ENCODE measurements at regions not wholly inside any gene's neighbourhood (a gene's known extent, or its start where the extent isn't known, plus 50 kb on each side); places are given as distances from the start of the nearest gene placed in this dataset.

GRCh38 chr17:51463353-51463752 is 203.0 kb downstream of the UTP18 start:
- intact Hi-C loops (cut with DNase I): loop anchor here in 1 of 2 donors (10.0 kb wide), 1 partner anchor 171 kb away; no protein-coding TSS in a partner anchor
- H3K27ac ChIP-seq: no peak overlapping the region
- no peaks in the 10 kb centered on the region for H3K27me3 ChIP-seq (ENCODE audit: insufficient read depth in 3 of 3, low read length in 2 of 3)
- no peaks in the 10 kb centered on the region for H3K36me3 ChIP-seq (ENCODE audit: insufficient read depth in 1 of 2, low read depth in 1 of 2)
- no peak for ATAC-seq
- no peak overlapping the region for H3K4me3 ChIP-seq
- no peak for DNase-seq
- no peaks in the 10 kb centered on the region for H3K9me3 ChIP-seq
- H3K4me1 ChIP-seq: no peaks in the 10 kb centered on the region
- 39 to 49% (median 40%) methylated on average over 8 of the region's 8 CpGs for WGBS, 3 donors
- TF ChIP-seq, protein P1, sequence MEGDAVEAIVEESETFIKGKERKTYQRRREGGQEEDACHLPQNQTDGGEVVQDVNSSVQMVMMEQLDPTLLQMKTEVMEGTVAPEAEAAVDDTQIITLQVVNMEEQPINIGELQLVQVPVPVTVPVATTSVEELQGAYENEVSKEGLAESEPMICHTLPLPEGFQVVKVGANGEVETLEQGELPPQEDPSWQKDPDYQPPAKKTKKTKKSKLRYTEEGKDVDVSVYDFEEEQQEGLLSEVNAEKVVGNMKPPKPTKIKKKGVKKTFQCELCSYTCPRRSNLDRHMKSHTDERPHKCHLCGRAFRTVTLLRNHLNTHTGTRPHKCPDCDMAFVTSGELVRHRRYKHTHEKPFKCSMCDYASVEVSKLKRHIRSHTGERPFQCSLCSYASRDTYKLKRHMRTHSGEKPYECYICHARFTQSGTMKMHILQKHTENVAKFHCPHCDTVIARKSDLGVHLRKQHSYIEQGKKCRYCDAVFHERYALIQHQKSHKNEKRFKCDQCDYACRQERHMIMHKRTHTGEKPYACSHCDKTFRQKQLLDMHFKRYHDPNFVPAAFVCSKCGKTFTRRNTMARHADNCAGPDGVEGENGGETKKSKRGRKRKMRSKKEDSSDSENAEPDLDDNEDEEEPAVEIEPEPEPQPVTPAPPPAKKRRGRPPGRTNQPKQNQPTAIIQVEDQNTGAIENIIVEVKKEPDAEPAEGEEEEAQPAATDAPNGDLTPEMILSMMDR (IDR thresholded peaks at IDR 0.05): no peak

GRCh38 chr17:51467336-51467735 is 207.0 kb downstream of the UTP18 start:
- no peak overlapping the region for H3K27ac ChIP-seq
- 83 to 88% (median 84%) methylated on average over 1 of the region's 1 CpG for WGBS, 3 donors
- DNase-seq (no peak), ATAC-seq (no peak)
- no peaks in the 10 kb centered on the region for H3K27me3 ChIP-seq (ENCODE audit: insufficient read depth in 3 of 3, low read length in 2 of 3)
- no peak overlapping the region for H3K4me3 ChIP-seq
- TF ChIP-seq, protein P1 (IDR thresholded peaks at IDR 0.05): no peak
- intact Hi-C loops (cut with DNase I): loop anchor here in 1 of 2 donors (10.0 kb wide), 1 partner anchor 167 kb away; no protein-coding TSS in a partner anchor
- no peaks in the 10 kb centered on the region for H3K36me3 ChIP-seq (ENCODE audit: insufficient read depth in 1 of 2, low read depth in 1 of 2)
- H3K9me3 ChIP-seq: no peaks in the 10 kb centered on the region
- H3K4me1 ChIP-seq: no peaks in the 10 kb centered on the region

GRCh38 chr17:51472670-51473205 is 212.4 kb downstream of the UTP18 start:
- no peaks in the 10 kb centered on the region for H3K4me1 ChIP-seq
- WGBS, 3 donors: 70 to 84% (median 79%) methylated on average over 2 of the region's 2 CpGs
- ATAC-seq (no peak), DNase-seq (no peak)
- H3K4me3 ChIP-seq: no peak overlapping the region
- H3K27me3 ChIP-seq (ENCODE audit: insufficient read depth in 3 of 3, low read length in 2 of 3): peaks cover 0 to 10% (median 0%) of the 10 kb centered on the region in 3 donors
- TF ChIP-seq, protein P1 (IDR thresholded peaks at IDR 0.05): no peak
- no peaks in the 10 kb centered on the region for H3K9me3 ChIP-seq
- intact Hi-C loops (cut with DNase I): no loop called here
- no peaks in the 10 kb centered on the region for H3K36me3 ChIP-seq (ENCODE audit: insufficient read depth in 1 of 2, low read depth in 1 of 2)
- H3K27ac ChIP-seq: no peak overlapping the region

DNA sequence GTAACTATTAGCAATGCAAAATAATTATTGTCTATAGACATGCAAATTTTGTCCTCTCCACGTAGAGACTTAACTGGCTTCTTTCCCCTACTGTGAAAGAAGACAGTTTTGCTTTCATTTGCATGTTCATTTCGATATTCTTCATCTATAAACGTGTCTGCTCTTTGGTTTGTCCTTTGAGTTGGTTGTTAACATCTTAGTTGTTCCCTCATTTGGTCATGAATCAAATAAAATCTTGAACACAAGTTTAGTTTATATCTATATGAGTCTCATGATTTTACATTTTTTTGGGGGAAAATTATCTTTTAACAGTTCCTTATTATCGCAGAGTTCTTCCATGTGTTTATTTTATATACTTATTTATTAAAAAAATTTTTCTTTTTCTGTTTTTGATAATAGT is 214.4 kb downstream of the UTP18 start:
- ATAC-seq (no peak), DNase-seq (no peak)
- Histone ChIP-seq H3K9me3 (no peaks in the 10 kb centered on the region), H3K4me1 (no peaks in the 10 kb centered on the region), H3K27me3 (ENCODE audit: insufficient read depth in 3 of 3, low read length in 2 of 3) (peaks cover 0 to 13% (median 0%) of the 10 kb centered on the region in 3 donors), H3K4me3 (no peak overlapping the region), H3K36me3 (ENCODE audit: insufficient read depth in 1 of 2, low read depth in 1 of 2) (no peaks in the 10 kb centered on the region), H3K27ac (no peak overlapping the region)
- WGBS, 3 donors: 55 to 66% (median 65%) methylated on average over 4 of the region's 4 CpGs
- TF ChIP-seq, protein P1 (IDR thresholded peaks at IDR 0.05): no peak
- intact Hi-C loops (cut with DNase I): no loop called here

GRCh38 chr17:51475730-51476129 is 215.4 kb downstream of the UTP18 start:
- intact Hi-C loops (cut with DNase I): no loop called here
- 51 to 62% (median 54%) methylated on average over 5 of the region's 5 CpGs for WGBS, 3 donors
- no peak overlapping the region for H3K27ac ChIP-seq
- peaks cover 0 to 13% (median 0%) of the 10 kb centered on the region in 3 donors for H3K27me3 ChIP-seq (ENCODE audit: insufficient read depth in 3 of 3, low read length in 2 of 3)
- no peaks in the 10 kb centered on the region for H3K9me3 ChIP-seq
- no peak overlapping the region for H3K4me3 ChIP-seq
- H3K36me3 ChIP-seq (ENCODE audit: insufficient read depth in 1 of 2, low read depth in 1 of 2): no peaks in the 10 kb centered on the region
- no peak for ATAC-seq
- H3K4me1 ChIP-seq: no peaks in the 10 kb centered on the region
- DNase-seq: no peak
- TF ChIP-seq, protein P1 (IDR thresholded peaks at IDR 0.05): no peak

Measured in psoas muscle (tissue), 7 donors.